ENCODE measurements at regions not wholly inside any gene's neighbourhood (a gene's known extent, or its start where the extent isn't known, plus 50 kb on each side); places are given as distances from the start of the nearest gene placed in this dataset.

DNA sequence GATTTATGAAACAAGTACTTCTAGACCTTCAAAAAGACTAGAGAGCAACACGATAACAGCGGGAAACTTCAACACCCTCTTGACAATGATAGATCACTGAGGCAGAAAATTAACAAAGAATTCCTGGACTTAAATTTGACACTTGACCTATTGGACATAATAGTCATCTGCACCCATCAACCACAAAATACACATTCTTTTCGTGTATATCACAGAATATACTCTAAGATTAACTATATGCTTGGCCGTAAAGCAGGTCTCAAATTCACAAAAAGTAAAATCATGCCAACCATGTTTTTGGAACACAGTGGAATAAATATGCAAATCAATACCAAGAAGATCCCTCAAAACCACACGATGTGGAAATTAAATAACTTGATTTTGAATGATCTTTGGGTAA is 559.4 kb downstream of the DNAH5 start:
- TF ChIP-seq CTCF (conservative IDR thresholded peaks at IDR 0.05; ENCODE audit: low read length), result no peak
- no peak for TF ChIP-seq EZH2phosphoT487 (IDR thresholded peaks at IDR 0.05; ENCODE audit: borderline replicate concordance, low read depth, low read length)
